ENCODE measurements at regions not wholly inside any gene's neighbourhood (a gene's known extent, or its start where the extent isn't known, plus 50 kb on each side); places are given as distances from the start of the nearest gene placed in this dataset.
"Not testable (repeated sequence)": the region's sequence is repeated elsewhere in the genome, so short reads cannot be mapped to it uniquely, and the experiment has no call there.

- Histone ChIP-seq H3K9me3 (ENCODE audit: control insufficient read depth, insufficient read depth, low read length) (0 out of 2 replicates have a peak, but pooled peaks cover 3% of the 10 kb centered on the region), H3K9ac (ENCODE audit: low read depth, low read length) (no peak overlapping the region), H3K36me3 (ENCODE audit: insufficient read depth, low read length) (no peaks in the 10 kb centered on the region), H3K4me1 (ENCODE audit: insufficient read depth, low read length) (no peaks in the 10 kb centered on the region)
Measured at GRCh38 chr17:71592431-71592830, 528.4 kb upstream of the SOX9 start.

- Histone ChIP-seq H3K4me1 (ENCODE audit: insufficient read depth, low read length) (no peaks in the 10 kb centered on the region), H3K9ac (ENCODE audit: low read depth, low read length) (no peak overlapping the region), H3K9me3 (ENCODE audit: control insufficient read depth, insufficient read depth, low read length) (0 out of 2 replicates have a peak, but pooled peaks cover 3% of the 10 kb centered on the region), H3K36me3 (ENCODE audit: insufficient read depth, low read length) (no peaks in the 10 kb centered on the region)
Measured at GRCh38 chr17:71593078-71593477, 527.7 kb upstream of the SOX9 start.

- H3K4me1 ChIP-seq (ENCODE audit: insufficient read depth, low read length); H3K9ac ChIP-seq (ENCODE audit: low read depth, low read length); H3K36me3 ChIP-seq (ENCODE audit: insufficient read depth, low read length); H3K9me3 ChIP-seq (ENCODE audit: control insufficient read depth, insufficient read depth, low read length): not testable (repeated sequence)
Measured at GRCh38 chr17:71599583-71599982, 521.2 kb upstream of the SOX9 start.

- H3K9me3 ChIP-seq (ENCODE audit: control insufficient read depth, insufficient read depth, low read length): no peaks in the 10 kb centered on the region
- no peak overlapping the region for H3K9ac ChIP-seq (ENCODE audit: low read depth, low read length)
- H3K36me3 ChIP-seq (ENCODE audit: insufficient read depth, low read length): no peaks in the 10 kb centered on the region
- H3K4me1 ChIP-seq (ENCODE audit: insufficient read depth, low read length): no peaks in the 10 kb centered on the region
Measured at GRCh38 chr17:71600137-71600789, 520.6 kb upstream of the SOX9 start.

DNA sequence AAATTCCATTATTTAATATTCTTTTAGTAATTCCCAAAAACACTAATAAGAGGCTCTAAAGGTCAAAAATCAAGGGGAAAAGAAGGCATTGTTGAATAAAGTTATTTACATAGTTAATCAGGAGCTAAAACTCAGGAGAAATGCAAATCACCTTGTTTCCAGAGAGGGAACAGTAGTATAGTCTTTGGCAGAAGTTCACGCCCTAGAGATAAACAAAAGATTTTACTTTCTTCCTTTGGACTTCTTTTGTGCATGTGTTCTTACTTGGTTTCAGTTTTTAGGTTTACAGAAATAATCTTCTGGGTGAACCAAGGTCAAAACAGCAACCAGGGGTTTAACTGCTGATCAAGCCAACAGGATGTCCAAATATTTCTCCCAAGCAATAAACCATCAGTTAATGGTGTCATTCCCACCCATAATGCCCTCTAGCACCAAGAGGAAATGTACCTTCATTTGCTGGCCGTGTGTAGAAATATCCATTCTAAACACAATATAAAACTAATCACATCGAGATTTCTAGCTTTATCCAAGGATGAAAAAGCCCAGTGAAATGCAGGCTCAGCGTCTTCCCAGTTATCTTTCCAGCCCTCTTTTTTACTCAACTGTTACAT lies 518.8 kb upstream of the SOX9 start:
- H3K9ac ChIP-seq (ENCODE audit: low read depth, low read length): no peak overlapping the region
- H3K36me3 ChIP-seq (ENCODE audit: insufficient read depth, low read length): no peaks in the 10 kb centered on the region
- no peaks in the 10 kb centered on the region for H3K4me1 ChIP-seq (ENCODE audit: insufficient read depth, low read length)
- H3K9me3 ChIP-seq (ENCODE audit: control insufficient read depth, insufficient read depth, low read length): no peaks in the 10 kb centered on the region

GRCh38 chr17:71613996-71614395 lies 506.8 kb upstream of the SOX9 start:
- peaks cover 8% of the 10 kb centered on the region for H3K9me3 ChIP-seq (ENCODE audit: control insufficient read depth, insufficient read depth, low read length)
- H3K36me3 ChIP-seq (ENCODE audit: insufficient read depth, low read length): no peaks in the 10 kb centered on the region
- no peaks in the 10 kb centered on the region for H3K4me1 ChIP-seq (ENCODE audit: insufficient read depth, low read length)
- no peak overlapping the region for H3K9ac ChIP-seq (ENCODE audit: low read depth, low read length)

DNA sequence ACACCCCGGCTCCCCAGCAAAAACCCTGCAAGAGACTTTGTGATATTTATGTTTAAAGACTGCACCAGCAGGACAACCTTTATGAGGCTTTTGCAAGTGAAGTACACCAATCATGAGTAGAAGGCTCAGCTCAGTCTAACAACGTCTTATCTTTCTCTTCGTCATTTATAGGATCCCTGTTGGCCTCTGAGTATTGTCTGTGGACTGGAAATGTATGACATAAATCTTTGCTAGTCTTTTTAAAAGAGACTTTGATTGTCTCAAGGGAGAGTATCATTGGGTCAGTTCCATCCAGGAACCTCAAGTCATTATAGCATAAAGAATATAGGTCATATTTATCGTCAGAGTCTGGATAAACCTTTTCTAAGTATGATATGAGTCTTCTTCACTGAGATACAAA lies 505.0 kb upstream of the SOX9 start:
- Histone ChIP-seq H3K4me1 (ENCODE audit: insufficient read depth, low read length) (no peaks in the 10 kb centered on the region), H3K9me3 (ENCODE audit: control insufficient read depth, insufficient read depth, low read length) (peaks cover 8% of the 10 kb centered on the region), H3K9ac (ENCODE audit: low read depth, low read length) (no peak overlapping the region)

DNA sequence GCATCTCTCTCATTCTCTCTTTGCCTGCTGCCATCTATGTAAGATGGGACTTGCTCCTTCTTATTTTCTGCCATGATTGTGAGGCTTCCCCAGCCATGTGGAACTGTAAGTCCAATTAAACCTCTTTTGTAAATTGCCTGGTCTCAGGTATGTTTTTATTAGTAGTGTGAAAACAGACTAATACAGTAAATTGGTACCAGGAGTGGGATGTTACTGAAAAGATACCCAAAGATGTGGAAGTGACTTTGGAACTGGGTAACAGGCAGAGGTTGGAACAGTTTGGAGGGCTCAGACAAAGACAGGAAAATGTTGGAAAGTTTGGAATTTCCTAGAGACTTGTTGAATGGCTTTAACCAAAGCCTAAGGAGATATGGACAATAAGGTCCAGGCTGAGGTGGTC lies 503.1 kb upstream of the SOX9 start:
- not testable (repeated sequence) for H3K36me3 ChIP-seq (ENCODE audit: insufficient read depth, low read length); H3K9ac ChIP-seq (ENCODE audit: low read depth, low read length); H3K9me3 ChIP-seq (ENCODE audit: control insufficient read depth, insufficient read depth, low read length); H3K4me1 ChIP-seq (ENCODE audit: insufficient read depth, low read length)

More for the DNA sequence above, 505.0 kb upstream of the SOX9 start:
- no peaks in the 10 kb centered on the region for H3K36me3 ChIP-seq (ENCODE audit: insufficient read depth, low read length)

GRCh38 chr17:71625330-71625729 lies 495.5 kb upstream of the SOX9 start:
- Histone ChIP-seq H3K36me3 (ENCODE audit: insufficient read depth, low read length) (no peaks in the 10 kb centered on the region), H3K4me1 (ENCODE audit: insufficient read depth, low read length) (no peaks in the 10 kb centered on the region), H3K9me3 (ENCODE audit: control insufficient read depth, insufficient read depth, low read length) (peaks cover 5% of the 10 kb centered on the region), H3K9ac (ENCODE audit: low read depth, low read length) (no peak overlapping the region)

DNA sequence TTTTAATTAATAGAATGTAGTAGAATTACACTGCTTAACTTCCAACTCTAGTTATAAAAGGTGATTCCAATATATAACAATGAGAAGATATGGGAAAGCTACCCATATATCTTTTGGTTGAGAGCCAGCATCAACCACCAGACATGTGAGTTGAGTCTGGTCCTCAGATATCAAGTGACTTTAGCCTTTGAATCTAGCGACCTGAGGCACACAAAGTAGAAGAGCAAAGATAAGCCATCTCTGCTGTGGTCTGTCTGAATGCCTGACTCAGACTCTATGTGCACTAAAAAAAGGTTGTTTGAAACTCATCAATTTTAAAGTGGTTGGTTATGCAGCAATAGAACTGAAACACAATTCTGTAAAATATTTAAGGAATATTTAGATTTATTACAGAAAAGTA lies 492.5 kb upstream of the SOX9 start:
- peaks cover 5% of the 10 kb centered on the region for H3K9me3 ChIP-seq (ENCODE audit: control insufficient read depth, insufficient read depth, low read length)
- H3K9ac ChIP-seq (ENCODE audit: low read depth, low read length): no peak overlapping the region
- no peaks in the 10 kb centered on the region for H3K4me1 ChIP-seq (ENCODE audit: insufficient read depth, low read length)
- H3K36me3 ChIP-seq (ENCODE audit: insufficient read depth, low read length): no peaks in the 10 kb centered on the region

DNA sequence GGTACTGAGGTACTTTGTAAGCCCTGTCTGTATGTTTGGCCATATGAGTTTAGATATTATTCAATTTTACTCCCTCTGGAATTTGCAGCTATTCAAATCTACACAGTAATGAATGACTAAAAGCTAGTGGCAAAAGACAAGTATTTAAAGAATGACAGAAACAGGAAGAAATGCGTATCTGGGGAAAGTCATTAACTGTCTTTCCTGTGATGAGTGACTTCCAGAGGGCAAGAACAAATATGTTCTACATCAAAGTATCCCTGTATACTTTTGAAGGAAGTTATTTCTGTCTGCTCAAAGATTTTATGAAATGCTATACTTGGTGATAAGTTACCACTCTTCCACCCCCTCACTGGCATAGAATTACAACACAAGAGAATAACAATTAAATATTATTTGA lies 489.3 kb upstream of the SOX9 start:
- peaks cover 5% of the 10 kb centered on the region for H3K9me3 ChIP-seq (ENCODE audit: control insufficient read depth, insufficient read depth, low read length)
- no peaks in the 10 kb centered on the region; the same call in 1 of the 2 replicates for H3K36me3 ChIP-seq (ENCODE audit: insufficient read depth, low read length)
- H3K9ac ChIP-seq (ENCODE audit: low read depth, low read length): no peak overlapping the region
- H3K4me1 ChIP-seq (ENCODE audit: insufficient read depth, low read length): peaks cover 2% of the 10 kb centered on the region; the same call in 1 of the 2 replicates

GRCh38 chr17:71632328-71632727 lies 488.5 kb upstream of the SOX9 start:
- no peak overlapping the region for H3K9ac ChIP-seq (ENCODE audit: low read depth, low read length)
- no peaks in the 10 kb centered on the region; the same call in 1 of the 2 replicates for H3K36me3 ChIP-seq (ENCODE audit: insufficient read depth, low read length)
- H3K4me1 ChIP-seq (ENCODE audit: insufficient read depth, low read length): peaks cover 2% of the 10 kb centered on the region; the same call in 1 of the 2 replicates
- H3K9me3 ChIP-seq (ENCODE audit: control insufficient read depth, insufficient read depth, low read length): peaks cover 5% of the 10 kb centered on the region

DNA sequence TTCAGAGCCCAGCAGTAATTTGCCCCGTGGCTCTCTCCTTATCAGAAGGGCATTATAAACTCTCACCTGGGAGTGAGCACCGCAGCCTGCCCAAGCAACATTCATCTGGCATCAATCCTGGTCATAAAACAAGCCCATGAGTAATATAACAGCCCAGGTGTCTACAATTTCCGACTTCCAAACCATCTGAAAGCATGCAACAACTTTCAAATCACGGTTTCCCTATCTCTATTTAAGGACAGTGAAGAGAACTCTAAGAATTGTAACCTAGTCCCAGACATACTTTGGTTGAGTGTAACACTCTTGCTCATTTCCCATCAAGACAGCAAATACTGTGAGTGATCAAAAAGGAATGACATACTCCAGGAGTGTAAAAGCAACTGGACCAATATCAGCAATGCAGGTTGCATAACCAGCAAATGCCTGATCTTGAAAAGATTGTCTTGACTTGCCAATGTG lies 487.4 kb upstream of the SOX9 start:
- Histone ChIP-seq H3K9ac (ENCODE audit: low read depth, low read length) (no peak overlapping the region), H3K9me3 (ENCODE audit: control insufficient read depth, insufficient read depth, low read length) (peaks cover 5% of the 10 kb centered on the region), H3K4me1 (ENCODE audit: insufficient read depth, low read length) (peaks cover 2% of the 10 kb centered on the region; the same call in 1 of the 2 replicates), H3K36me3 (ENCODE audit: insufficient read depth, low read length) (no peaks in the 10 kb centered on the region; the same call in 1 of the 2 replicates)

DNA sequence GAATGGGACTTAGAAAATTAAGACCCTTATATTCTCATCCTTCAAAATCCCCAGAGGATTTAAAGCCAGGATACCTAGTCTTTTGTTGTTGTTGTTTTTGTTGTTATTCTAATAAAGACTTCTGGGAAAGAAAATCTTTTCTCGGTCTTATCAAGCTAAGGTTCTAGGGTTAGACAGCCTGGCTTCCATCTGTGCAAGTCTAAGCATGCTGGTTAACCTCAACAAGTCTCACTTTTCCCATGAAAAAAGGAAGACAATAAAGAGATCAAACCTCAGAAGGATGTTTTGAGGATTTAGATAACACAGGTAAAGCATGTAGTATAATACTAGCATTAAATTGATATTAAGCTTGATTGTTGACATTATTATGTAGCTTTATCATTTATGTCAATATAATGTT lies 486.4 kb upstream of the SOX9 start:
- no peak overlapping the region for H3K9ac ChIP-seq (ENCODE audit: low read depth, low read length)
- H3K4me1 ChIP-seq (ENCODE audit: insufficient read depth, low read length): peaks cover 2% of the 10 kb centered on the region; the same call in 1 of the 2 replicates
- H3K36me3 ChIP-seq (ENCODE audit: insufficient read depth, low read length): no peaks in the 10 kb centered on the region; the same call in 1 of the 2 replicates
- peaks cover 5% of the 10 kb centered on the region for H3K9me3 ChIP-seq (ENCODE audit: control insufficient read depth, insufficient read depth, low read length)

DNA sequence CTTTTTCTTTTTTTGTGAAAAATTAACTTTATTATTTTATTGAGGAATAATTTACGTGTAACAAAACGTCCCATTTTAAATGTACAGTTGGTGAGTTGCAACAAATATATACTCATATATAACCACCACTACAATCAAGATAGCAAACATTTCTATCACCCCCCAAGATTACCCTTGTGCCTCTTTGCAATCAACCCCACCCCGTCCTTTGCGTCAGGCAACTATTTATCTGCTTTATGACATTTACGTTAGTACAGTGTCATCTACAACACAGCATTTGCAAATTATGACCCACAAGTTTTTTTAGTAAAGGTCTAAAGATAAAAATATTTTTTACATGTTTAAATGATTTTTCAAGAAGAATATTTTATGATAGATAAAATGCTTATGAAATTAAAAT lies 485.6 kb upstream of the SOX9 start:
- H3K9me3 ChIP-seq (ENCODE audit: control insufficient read depth, insufficient read depth, low read length): no peaks in the 10 kb centered on the region
- no peaks in the 10 kb centered on the region; the same call in 1 of the 2 replicates for H3K36me3 ChIP-seq (ENCODE audit: insufficient read depth, low read length)
- H3K4me1 ChIP-seq (ENCODE audit: insufficient read depth, low read length): peaks cover 2% of the 10 kb centered on the region; the same call in 1 of the 2 replicates
- H3K9ac ChIP-seq (ENCODE audit: low read depth, low read length): no peak overlapping the region

All from ES-I3 (cell line).